ENCODE measurements at regions not wholly inside any gene's neighbourhood (a gene's known extent, or its start where the extent isn't known, plus 50 kb on each side); places are given as distances from the start of the nearest gene placed in this dataset.
"Not testable (repeated sequence)": the region's sequence is repeated elsewhere in the genome, so short reads cannot be mapped to it uniquely, and the experiment has no call there.

GRCh38 chr3:87793337-87793877 lies 265.4 kb downstream of the CGGBP1 start:
- peak; percentile 25 for DNase-seq (ENCODE audit: low spot score)

- peak; percentile 53 for DNase-seq (ENCODE audit: low spot score)
Observed at GRCh38 chr3:87792534-87793336, 266.1 kb downstream of the CGGBP1 start, which contains the start of gene HTR1F. Gene HTR1F (plus strand): TSS chr3:87792706.

GRCh38 chr3:87792198-87792533 lies 266.6 kb downstream of the CGGBP1 start:
- DNase-seq (ENCODE audit: low spot score): no peak

- no peak for DNase-seq (ENCODE audit: low spot score)
Observed at GRCh38 chr3:87791248-87792027, 267.4 kb downstream of the CGGBP1 start.

GRCh38 chr3:87789049-87789448 lies 269.8 kb downstream of the CGGBP1 start:
- DNase-seq (ENCODE audit: low spot score): not testable (repeated sequence)

GRCh38 chr3:87788516-87788915 lies 270.3 kb downstream of the CGGBP1 start:
- no peak for DNase-seq (ENCODE audit: low spot score)

GRCh38 chr3:87780811-87781210 lies 278.0 kb downstream of the CGGBP1 start:
- no peak for DNase-seq (ENCODE audit: low spot score)

GRCh38 chr3:87778876-87779275 lies 279.9 kb downstream of the CGGBP1 start:
- no peak for DNase-seq (ENCODE audit: low spot score)

- DNase-seq (ENCODE audit: low spot score): peak; percentile 37
Observed at GRCh38 chr3:87771337-87772192, 287.2 kb downstream of the CGGBP1 start.

- no peak for DNase-seq (ENCODE audit: low spot score)
Observed at GRCh38 chr3:87766721-87767120, 292.1 kb downstream of the CGGBP1 start.

- DNase-seq (ENCODE audit: low spot score): no peak
Observed at GRCh38 chr3:87765256-87765655, 293.5 kb downstream of the CGGBP1 start.

GRCh38 chr3:87761795-87762194 lies 297.0 kb downstream of the CGGBP1 start:
- no peak for DNase-seq (ENCODE audit: low spot score)

- DNase-seq (ENCODE audit: low spot score): no peak
Observed at GRCh38 chr3:87761341-87761740, 297.5 kb downstream of the CGGBP1 start.

- no peak for DNase-seq (ENCODE audit: low spot score)
Observed at GRCh38 chr3:87756616-87757015, 302.2 kb downstream of the CGGBP1 start.

GRCh38 chr3:87755852-87756251 lies 303.0 kb downstream of the CGGBP1 start:
- no peak for DNase-seq (ENCODE audit: low spot score)

GRCh38 chr3:87742250-87742649 lies 316.6 kb downstream of the CGGBP1 start:
- DNase-seq (ENCODE audit: low spot score): no peak

GRCh38 chr3:87740894-87741293 lies 317.9 kb downstream of the CGGBP1 start:
- not testable (repeated sequence) for DNase-seq (ENCODE audit: low spot score)

GRCh38 chr3:87737817-87738216 lies 321.0 kb downstream of the CGGBP1 start:
- DNase-seq (ENCODE audit: low spot score): not testable (repeated sequence)

- DNase-seq (ENCODE audit: low spot score): peak; percentile 18
Observed at GRCh38 chr3:87733671-87734367, 325.0 kb downstream of the CGGBP1 start.

GRCh38 chr3:87732294-87732693 lies 326.5 kb downstream of the CGGBP1 start:
- DNase-seq (ENCODE audit: low spot score): no peak

- DNase-seq (ENCODE audit: low spot score): peak; percentile 30
Observed at GRCh38 chr3:87727783-87728182, 331.0 kb downstream of the CGGBP1 start.
